Neural crest cell (in vitro differentiated cells): ENCODE measurements at regions not wholly inside any gene's neighbourhood (a gene's known extent, or its start where the extent isn't known, plus 50 kb on each side); places are given as distances from the start of the nearest gene placed in this dataset.

Experiments
- DNase-seq: peaks from one replicate; pipeline ENCODE4 v3.0.0; 2021; ENCODE audit warnings: low read depth, mixed read lengths, low spot score
- H3K27ac Mint-ChIP-seq: one replicate; pipeline ENCODE4 v1.8.0; 2021; ENCODE audit warnings: mild to moderate bottlenecking, mixed read lengths; ENCODE audit not compliant: unreplicated experiment
- H3K27me3 Mint-ChIP-seq: 2 replicates; pipeline ENCODE4 v1.8.0; 2021; ENCODE audit warnings: low read depth, mild to moderate bottlenecking, mixed read lengths
- H3K36me3 Mint-ChIP-seq: 2 replicates; pipeline ENCODE4 v1.8.0; 2021; ENCODE audit warnings: low read depth, mild to moderate bottlenecking, mixed read lengths
- H3K4me1 Mint-ChIP-seq: 2 replicates; pipeline ENCODE4 v1.8.0; 2021; ENCODE audit warnings: mixed read lengths
- H3K4me3 Mint-ChIP-seq: one replicate; pipeline ENCODE4 v1.8.0; 2021; ENCODE audit warnings: mild to moderate bottlenecking, mixed read lengths
- H3K9me3 Mint-ChIP-seq: 2 replicates; pipeline ENCODE4 v1.8.0; 2021; ENCODE audit warnings: mixed read lengths
- TF ChIP-seq, protein P1 (sequence below): fragments of 200-600 bp; sonication (generic); conservative IDR thresholded peaks from 2 replicates; pipeline ENCODE4 v1.5.0; 2021; ENCODE audit warnings: antibody characterized with exemption, mild to moderate bottlenecking

DNA sequence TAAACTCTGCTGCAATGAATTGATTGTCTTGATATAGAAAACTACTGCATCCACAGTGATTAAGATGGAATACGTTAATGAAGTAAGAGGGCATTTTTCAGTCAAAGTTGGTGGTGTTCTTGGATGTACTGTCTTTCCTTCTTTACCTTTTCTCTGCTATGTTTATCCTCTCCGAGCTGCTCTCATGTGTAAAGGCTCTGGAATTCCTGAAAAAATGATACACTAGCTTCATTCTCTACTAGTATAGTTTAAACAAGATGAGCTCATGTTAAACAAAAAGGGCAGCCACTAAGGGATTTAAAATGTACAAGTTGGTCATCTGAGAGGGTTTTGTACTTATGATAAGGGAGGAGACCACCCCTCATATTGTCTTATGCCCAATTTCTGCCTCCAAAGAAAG, 504.6 kb upstream of the NECTIN3 start:
- no peak overlapping the region for H3K27ac Mint-ChIP-seq
- TF ChIP-seq, protein P1, sequence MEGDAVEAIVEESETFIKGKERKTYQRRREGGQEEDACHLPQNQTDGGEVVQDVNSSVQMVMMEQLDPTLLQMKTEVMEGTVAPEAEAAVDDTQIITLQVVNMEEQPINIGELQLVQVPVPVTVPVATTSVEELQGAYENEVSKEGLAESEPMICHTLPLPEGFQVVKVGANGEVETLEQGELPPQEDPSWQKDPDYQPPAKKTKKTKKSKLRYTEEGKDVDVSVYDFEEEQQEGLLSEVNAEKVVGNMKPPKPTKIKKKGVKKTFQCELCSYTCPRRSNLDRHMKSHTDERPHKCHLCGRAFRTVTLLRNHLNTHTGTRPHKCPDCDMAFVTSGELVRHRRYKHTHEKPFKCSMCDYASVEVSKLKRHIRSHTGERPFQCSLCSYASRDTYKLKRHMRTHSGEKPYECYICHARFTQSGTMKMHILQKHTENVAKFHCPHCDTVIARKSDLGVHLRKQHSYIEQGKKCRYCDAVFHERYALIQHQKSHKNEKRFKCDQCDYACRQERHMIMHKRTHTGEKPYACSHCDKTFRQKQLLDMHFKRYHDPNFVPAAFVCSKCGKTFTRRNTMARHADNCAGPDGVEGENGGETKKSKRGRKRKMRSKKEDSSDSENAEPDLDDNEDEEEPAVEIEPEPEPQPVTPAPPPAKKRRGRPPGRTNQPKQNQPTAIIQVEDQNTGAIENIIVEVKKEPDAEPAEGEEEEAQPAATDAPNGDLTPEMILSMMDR: no peak
- no peaks in the 10 kb centered on the region for H3K27me3 Mint-ChIP-seq
- H3K36me3 Mint-ChIP-seq: peaks cover 2% of the 10 kb centered on the region
- no peaks in the 10 kb centered on the region for H3K4me1 Mint-ChIP-seq
- H3K4me3 Mint-ChIP-seq: no peak overlapping the region
- H3K9me3 Mint-ChIP-seq: peaks cover 11% of the 10 kb centered on the region
- DNase-seq: no peak

DNA sequence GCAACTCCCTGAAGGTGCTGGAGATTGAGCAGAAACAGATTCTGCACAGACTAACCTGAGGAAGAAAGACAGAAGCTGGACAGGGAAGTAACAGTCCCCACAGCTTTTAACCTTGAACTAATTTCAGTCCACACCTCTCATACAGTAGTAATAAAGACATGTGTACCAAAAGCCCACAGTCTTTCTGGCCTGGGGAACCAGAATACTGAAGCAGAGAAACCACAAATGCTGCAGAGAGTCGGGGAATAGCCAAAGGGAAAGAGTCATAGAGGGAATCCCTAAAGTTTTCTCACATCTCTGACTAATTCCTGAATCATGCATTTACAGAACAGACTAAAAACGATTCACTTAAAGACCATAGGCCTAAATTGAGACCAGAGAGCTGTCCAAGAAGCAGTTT, 503.4 kb upstream of the NECTIN3 start:
- TF ChIP-seq, protein P1: no peak
- Mint-ChIP-seq H3K9me3 (peaks cover 6% of the 10 kb centered on the region), H3K36me3 (no peaks in the 10 kb centered on the region), H3K27ac (no peak overlapping the region), H3K27me3 (no peaks in the 10 kb centered on the region), H3K4me3 (no peak overlapping the region), H3K4me1 (no peaks in the 10 kb centered on the region)
- DNase-seq: no peak

- TF ChIP-seq, protein P1: no peak
- no peak for DNase-seq
- no peaks in the 10 kb centered on the region for H3K36me3 Mint-ChIP-seq
- H3K27ac Mint-ChIP-seq: no peak overlapping the region
- peaks cover 2% of the 10 kb centered on the region for H3K9me3 Mint-ChIP-seq
- no peaks in the 10 kb centered on the region for H3K27me3 Mint-ChIP-seq
- H3K4me3 Mint-ChIP-seq: no peak overlapping the region
- H3K4me1 Mint-ChIP-seq: no peaks in the 10 kb centered on the region
These were observed 502.5 kb upstream of the NECTIN3 start for GRCh38 chr3:110569073-110569472.

- Mint-ChIP-seq H3K27ac (no peak overlapping the region), H3K9me3 (no peaks in the 10 kb centered on the region), H3K36me3 (no peaks in the 10 kb centered on the region), H3K27me3 (no peaks in the 10 kb centered on the region), H3K4me3 (no peak overlapping the region), H3K4me1 (peaks cover 10% of the 10 kb centered on the region)
- TF ChIP-seq, protein P1: no peak
- DNase-seq: no peak
These were observed 495.9 kb upstream of the NECTIN3 start for GRCh38 chr3:110575702-110576101.

DNA sequence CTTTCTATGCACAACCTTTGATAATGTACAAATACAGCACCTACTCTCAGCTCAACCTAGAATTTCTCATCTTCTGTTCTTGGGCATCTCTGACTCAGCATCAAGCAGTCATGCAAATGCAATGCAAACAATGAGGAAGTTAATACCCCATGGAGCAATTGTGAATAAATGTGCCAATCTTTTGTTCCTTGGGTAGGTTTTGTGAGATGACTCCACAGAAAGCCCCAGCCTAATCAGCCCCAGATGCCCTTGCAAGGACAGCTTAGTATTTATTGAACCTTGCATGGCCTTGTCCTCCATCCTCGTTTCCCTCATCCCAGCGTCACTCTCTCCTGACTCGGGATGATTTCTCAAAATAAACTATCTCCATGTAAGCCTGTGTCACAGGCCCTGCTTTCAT, 494.7 kb upstream of the NECTIN3 start:
- Mint-ChIP-seq H3K27me3 (no peaks in the 10 kb centered on the region), H3K27ac (no peak overlapping the region), H3K36me3 (no peaks in the 10 kb centered on the region), H3K4me1 (peaks cover 10% of the 10 kb centered on the region), H3K9me3 (no peaks in the 10 kb centered on the region), H3K4me3 (no peak overlapping the region)
- no peak for DNase-seq
- TF ChIP-seq, protein P1: no peak

- Mint-ChIP-seq H3K4me1 (peaks cover 13% of the 10 kb centered on the region), H3K36me3 (no peaks in the 10 kb centered on the region), H3K27ac (no peak overlapping the region), H3K9me3 (no peaks in the 10 kb centered on the region), H3K27me3 (no peaks in the 10 kb centered on the region), H3K4me3 (no peak overlapping the region)
- DNase-seq: no peak
- TF ChIP-seq, protein P1: no peak
These were observed 493.8 kb upstream of the NECTIN3 start for GRCh38 chr3:110577854-110578253.
